Epithelial cell of proximal tubule (primary cell): ENCODE measurements at regions not wholly inside any gene's neighbourhood (a gene's known extent, or its start where the extent isn't known, plus 50 kb on each side); places are given as distances from the start of the nearest gene placed in this dataset.

ENCODE experiments used
- DNase-seq: peaks from one replicate; pipeline ENCODE4 v3.0.0-alpha.2; 2011; ENCODE audit warnings: low read depth
- H3K4me3 ChIP-seq: 2 replicates; pipeline ENCODE4 v1.5.1; 2011; ENCODE audit warnings: low read depth, mild to moderate bottlenecking, low read length
- CTCF ChIP-seq: conservative IDR thresholded peaks from 2 replicates; pipeline ENCODE4 v1.5.1; 2012; ENCODE audit warnings: low read depth, mild to moderate bottlenecking, low read length

DNA sequence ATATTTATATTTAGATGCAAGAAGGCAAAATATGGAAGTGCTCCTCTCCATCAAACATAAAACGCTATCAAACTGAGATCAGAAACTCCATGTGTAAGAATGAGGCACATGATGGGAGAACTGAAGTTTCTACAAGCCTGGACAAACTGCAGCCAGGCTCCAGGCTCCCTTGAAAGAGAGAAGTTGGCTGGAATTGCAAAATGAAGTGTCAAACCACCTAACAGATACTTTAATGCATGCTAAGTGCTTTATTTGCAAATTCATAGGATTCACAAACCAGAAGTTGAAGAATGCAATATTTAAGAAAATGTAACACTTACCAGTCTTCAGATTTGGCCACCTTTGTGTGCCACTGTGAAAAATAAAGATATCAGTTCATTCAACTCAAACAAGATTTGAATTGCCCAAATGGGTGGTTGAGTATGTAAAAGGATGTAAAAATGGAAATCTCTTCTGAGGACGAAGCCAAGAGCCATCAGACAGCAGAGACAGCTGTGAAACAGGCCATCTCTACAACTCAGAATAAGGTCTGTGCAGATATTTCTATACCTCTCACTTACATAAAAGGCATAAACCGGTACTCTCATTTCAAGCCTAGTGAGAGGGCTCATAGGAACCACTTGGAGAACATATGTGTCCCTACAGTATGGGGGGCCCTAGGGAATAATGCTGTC, 87.0 kb downstream of the DPPA2 start:
- H3K4me3 ChIP-seq = no peak overlapping the region
- no peak for TF ChIP-seq CTCF
- DNase-seq = no peak

DNA sequence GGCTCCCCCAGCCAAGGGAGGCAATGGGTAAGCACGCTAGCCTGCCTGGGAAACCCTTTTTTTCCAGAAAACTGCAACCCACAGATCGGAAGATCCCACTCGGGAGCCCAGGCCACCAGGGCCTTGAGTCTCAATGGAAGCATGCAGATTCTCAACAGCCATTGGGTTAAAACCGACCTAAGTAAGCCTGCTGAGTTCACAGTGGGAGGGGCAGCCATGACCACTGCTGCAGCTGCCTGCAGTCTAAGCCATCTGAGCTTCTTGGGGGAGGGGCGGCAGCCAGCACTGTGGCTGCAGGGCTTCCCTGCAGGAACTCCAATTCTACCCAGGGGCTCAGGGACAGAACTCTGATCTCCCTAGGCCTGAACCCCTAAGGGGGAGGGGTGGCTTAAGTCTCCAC, 82.0 kb downstream of the DPPA2 start:
- no peak for TF ChIP-seq CTCF
- DNase-seq = no peak

DNA sequence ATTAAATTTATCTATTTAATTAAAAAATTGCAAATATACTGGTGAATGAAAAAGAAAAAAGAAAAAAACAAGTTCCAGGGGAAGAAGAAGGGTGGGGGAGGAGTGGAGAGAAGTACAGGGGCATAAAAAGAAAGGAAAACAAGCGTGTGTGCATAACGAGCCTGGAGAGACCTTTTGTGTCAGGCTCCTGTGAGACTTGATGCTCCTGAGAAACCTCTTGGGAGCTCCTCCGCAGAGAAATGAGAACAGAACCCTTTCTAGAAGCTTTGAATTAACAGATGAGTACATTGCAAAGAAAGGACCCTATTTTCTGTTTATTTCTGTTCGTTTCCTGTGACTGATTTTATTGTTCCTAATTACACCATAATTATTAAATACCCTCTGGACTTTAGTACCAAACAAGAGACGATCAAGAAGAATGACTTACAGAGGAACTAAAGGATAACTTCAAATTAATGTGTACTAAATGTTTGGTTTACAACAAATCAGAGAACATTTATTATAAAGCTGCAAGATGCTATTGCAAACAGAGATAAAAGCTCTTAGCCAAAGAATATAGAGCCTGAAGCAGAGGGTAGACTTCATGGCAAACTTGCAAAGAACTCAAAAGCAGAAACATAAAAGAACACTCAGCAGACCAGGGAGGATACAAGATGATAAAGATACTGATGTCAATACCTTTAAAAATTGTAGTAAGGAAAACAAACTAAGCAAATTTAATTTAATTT, 74.7 kb downstream of the DPPA2 start:
- TF ChIP-seq CTCF = no peak
- DNase-seq = no peak
- H3K4me3 ChIP-seq = no peak overlapping the region

More for the DNA sequence above, 82.0 kb downstream of the DPPA2 start:
- H3K4me3 ChIP-seq = no peak overlapping the region

DNA sequence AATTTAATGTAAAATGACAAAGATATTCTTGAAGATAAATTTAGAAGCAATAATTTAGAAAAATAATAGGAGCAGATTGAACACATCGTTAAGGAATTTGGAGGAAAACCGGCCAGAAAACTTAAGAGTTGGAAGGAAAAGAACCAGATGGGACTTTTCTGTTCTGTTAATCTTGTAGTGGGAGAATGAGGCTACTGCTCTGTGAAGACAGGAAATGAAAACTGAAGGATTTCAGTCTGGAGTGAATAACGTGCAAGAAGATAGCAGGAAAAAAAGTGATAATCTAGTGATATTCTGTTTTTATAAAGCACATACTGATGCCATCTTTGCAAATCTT, 74.2 kb downstream of the DPPA2 start:
- no peak overlapping the region for H3K4me3 ChIP-seq
- no peak for DNase-seq
- no peak for TF ChIP-seq CTCF
